Left ventricle myocardium inferior (tissue), 1 donor: ENCODE measurements at regions not wholly inside any gene's neighbourhood (a gene's known extent, or its start where the extent isn't known, plus 50 kb on each side); places are given as distances from the start of the nearest gene placed in this dataset.

ENCODE experiments used
- DNase-seq: peaks from one replicate; pipeline ENCODE4 v3.0.0-alpha.2; 2020
- H3K27ac ChIP-seq: fragments of 200-600 bp; replicated peaks from 2 replicates; pipeline ENCODE4 v1.8.0; 2021
- H3K27me3 ChIP-seq: fragments of 200-600 bp; 2 replicates; pipeline ENCODE4 v1.8.0; 2021; ENCODE audit warnings: low read depth
- H3K36me3 ChIP-seq: fragments of 200-600 bp; 2 replicates; pipeline ENCODE4 v1.8.0; 2021
- H3K4me1 ChIP-seq: fragments of 200-600 bp; 2 replicates; pipeline ENCODE4 v1.8.0; 2021
- H3K4me3 ChIP-seq: fragments of 200-600 bp; 2 replicates; pipeline ENCODE4 v1.8.0; 2021; ENCODE audit warnings: mild to moderate bottlenecking, moderate library complexity
- H3K9me3 ChIP-seq: fragments of 200-600 bp; replicated peaks from 2 replicates; pipeline ENCODE4 v1.8.0; 2021
- CTCF ChIP-seq: fragments of 200-600 bp; IDR thresholded peaks from 2 replicates; pipeline ENCODE4 v1.8.0; 2021; ENCODE audit warnings: antibody characterized with exemption, mild to moderate bottlenecking, borderline replicate concordance
- intact Hi-C: fragments of 100-400 bp; cut with micrococcal nuclease; formaldehyde crosslinking; loops from one replicate; pipeline ENCODE4 v1.11.0; 2022
- donor health status: DM: no; HTN: yes; CAD: no; lungs with severe emphysema.

DNA sequence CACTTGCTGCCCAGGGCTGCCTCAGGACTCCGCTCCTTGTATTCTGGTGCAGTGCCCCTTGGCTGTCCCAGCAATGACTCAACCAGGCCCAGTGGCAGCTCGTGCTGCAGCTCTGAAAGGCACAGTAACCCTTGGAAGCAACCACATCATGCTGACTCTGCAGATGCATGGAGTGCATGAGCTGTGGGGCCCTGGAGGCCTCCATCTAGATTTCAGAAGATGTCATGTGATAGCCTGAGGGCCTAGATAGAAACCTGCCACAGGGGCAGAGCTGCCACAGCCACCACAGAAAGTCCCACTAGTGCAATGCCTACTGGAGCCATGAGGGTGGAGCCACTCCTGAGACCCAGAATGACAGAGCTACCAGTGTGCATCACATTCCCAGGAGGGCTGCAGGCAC lies 117.1 kb upstream of the SMAD3 start:
- H3K27me3 ChIP-seq, result no peaks in the 10 kb centered on the region
- H3K4me1 ChIP-seq, result no peaks in the 10 kb centered on the region
- intact Hi-C loops, result loop anchor here (5.0 kb wide), 1 partner anchor 354 kb away; no protein-coding TSS in a partner anchor
- H3K36me3 ChIP-seq, result no peaks in the 10 kb centered on the region
- H3K9me3 ChIP-seq, result peaks cover 6% of the 10 kb centered on the region
- TF ChIP-seq CTCF, result no peak
- H3K27ac ChIP-seq, result no peak overlapping the region
- H3K4me3 ChIP-seq, result no peak overlapping the region
- DNase-seq, result no peak

DNA sequence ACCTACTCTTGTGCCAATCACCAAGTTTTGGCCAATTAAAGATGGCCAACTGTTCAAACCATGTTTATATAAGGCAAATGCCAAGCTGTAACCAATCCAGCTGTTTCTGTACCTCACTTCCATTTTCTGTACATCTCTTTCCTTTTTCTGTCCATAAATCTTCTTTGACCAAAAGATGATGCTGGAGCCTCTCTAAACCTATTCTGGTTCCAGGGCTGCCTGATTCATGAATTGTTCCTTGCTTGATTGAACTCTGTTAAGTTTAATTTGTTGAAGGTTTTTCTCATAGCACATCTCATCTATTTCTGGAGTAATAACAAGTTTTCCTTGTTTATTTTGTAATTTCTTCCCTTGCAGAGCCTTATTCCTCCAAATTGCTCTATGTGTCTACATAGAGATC lies 115.3 kb upstream of the SMAD3 start:
- H3K27ac ChIP-seq, result no peak overlapping the region
- H3K4me1 ChIP-seq, result no peaks in the 10 kb centered on the region
- H3K4me3 ChIP-seq, result no peak overlapping the region
- H3K36me3 ChIP-seq, result no peaks in the 10 kb centered on the region
- peaks cover 6% of the 10 kb centered on the region for H3K9me3 ChIP-seq
- intact Hi-C loops, result loop anchor here (10.0 kb wide), 1 partner anchor 485 kb away; no protein-coding TSS in a partner anchor
- no peak for DNase-seq
- no peaks in the 10 kb centered on the region for H3K27me3 ChIP-seq
- TF ChIP-seq CTCF, result no peak

GRCh38 chr15:66951531-66952320 lies 113.7 kb upstream of the SMAD3 start:
- Histone ChIP-seq H3K4me3 (no peak overlapping the region), H3K27me3 (no peaks in the 10 kb centered on the region), H3K4me1 (no peaks in the 10 kb centered on the region), H3K27ac (no peak overlapping the region), H3K36me3 (no peaks in the 10 kb centered on the region), H3K9me3 (peaks cover 6% of the 10 kb centered on the region)
- DNase-seq, result no peak
- TF ChIP-seq CTCF, result no peak
- intact Hi-C loops, result loop anchor here (10.0 kb wide), 1 partner anchor 483 kb away; no protein-coding TSS in a partner anchor

GRCh38 chr15:66952756-66953522 lies 112.5 kb upstream of the SMAD3 start:
- no peak overlapping the region for H3K4me3 ChIP-seq
- no peak for TF ChIP-seq CTCF
- H3K4me1 ChIP-seq, result no peaks in the 10 kb centered on the region
- no peaks in the 10 kb centered on the region for H3K27me3 ChIP-seq
- no peak overlapping the region for H3K27ac ChIP-seq
- intact Hi-C loops, result loop anchor here (10.0 kb wide), 1 partner anchor 482 kb away; no protein-coding TSS in a partner anchor
- peaks cover 6% of the 10 kb centered on the region for H3K9me3 ChIP-seq
- DNase-seq, result no peak
- H3K36me3 ChIP-seq, result no peaks in the 10 kb centered on the region

DNA sequence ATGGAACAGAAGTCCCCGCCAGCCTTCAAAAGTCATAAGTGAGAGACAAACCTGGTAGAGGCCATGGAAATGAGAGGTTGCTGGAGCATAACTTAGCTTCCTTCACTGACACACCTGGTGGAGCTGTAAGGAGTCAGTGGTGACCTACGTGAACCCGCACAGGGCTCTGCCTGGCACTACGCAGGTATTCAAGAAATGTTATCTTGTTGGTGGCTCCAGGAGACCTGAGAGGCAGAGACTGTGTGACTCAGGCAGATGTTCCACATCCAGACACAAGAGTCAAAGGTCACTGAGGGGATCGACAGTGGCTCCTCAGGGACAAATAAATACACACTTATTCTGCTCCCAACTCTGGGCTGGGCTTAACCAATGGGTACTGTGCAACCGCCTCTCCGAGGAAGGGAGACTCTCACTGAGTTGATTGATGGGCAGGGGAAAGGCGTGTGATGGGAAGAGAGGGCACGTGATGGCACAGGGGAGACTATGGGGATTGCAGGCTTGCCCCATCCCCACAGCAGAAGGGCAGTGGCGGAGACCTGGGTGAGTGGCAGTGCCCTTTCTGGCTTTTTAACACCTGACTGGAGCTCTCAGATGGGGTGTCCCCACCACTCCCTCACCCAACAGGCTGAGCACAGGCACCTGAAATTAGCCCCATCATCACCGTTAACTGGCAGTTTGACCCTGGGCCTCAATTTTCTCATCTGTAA lies 111.7 kb upstream of the SMAD3 start:
- Histone ChIP-seq H3K36me3 (no peaks in the 10 kb centered on the region), H3K4me3 (no peak overlapping the region), H3K4me1 (no peaks in the 10 kb centered on the region), H3K27me3 (no peaks in the 10 kb centered on the region), H3K9me3 (peaks cover 6% of the 10 kb centered on the region), H3K27ac (no peak overlapping the region)
- DNase-seq, result no peak
- intact Hi-C loops, result loop anchor here (10.0 kb wide), 1 partner anchor 481 kb away; no protein-coding TSS in a partner anchor
- TF ChIP-seq CTCF, result no peak
